SKM-1 (cell line): ENCODE measurements at regions not wholly inside any gene's neighbourhood (a gene's known extent, or its start where the extent isn't known, plus 50 kb on each side); places are given as distances from the start of the nearest gene placed in this dataset.

Experiments used
- DNase-seq: peaks from one replicate; lab custom pipeline; 2025; ENCODE audit not compliant: unreplicated experiment; lab: John Stamatoyannopoulos, UW

- DNase-seq = no peak
Observed at GRCh38 chr1:221286399-221286798, 407.2 kb downstream of the HLX start.

- no peak for DNase-seq
Observed at GRCh38 chr1:221289103-221289502, 409.9 kb downstream of the HLX start.

- DNase-seq = no peak
Observed at GRCh38 chr1:221290669-221291068, 411.4 kb downstream of the HLX start.

- no peak for DNase-seq
Observed at GRCh38 chr1:221291113-221291512, 411.9 kb downstream of the HLX start.

GRCh38 chr1:221292652-221293051 is 413.4 kb downstream of the HLX start:
- DNase-seq = no peak

GRCh38 chr1:221294242-221294641 is 415.0 kb downstream of the HLX start:
- no peak for DNase-seq

GRCh38 chr1:221302357-221302756 is 423.1 kb downstream of the HLX start:
- DNase-seq = no peak

- DNase-seq = no peak
Observed at GRCh38 chr1:221302810-221303209, 423.6 kb downstream of the HLX start.

GRCh38 chr1:221303623-221304022 is 424.4 kb downstream of the HLX start:
- DNase-seq = no peak

- no peak for DNase-seq
Observed at GRCh38 chr1:221306239-221306638, 427.0 kb downstream of the HLX start.

- DNase-seq = no peak
Observed at GRCh38 chr1:221308534-221309511, 429.6 kb downstream of the HLX start.

GRCh38 chr1:221309723-221310122 is 430.5 kb downstream of the HLX start:
- no peak for DNase-seq

GRCh38 chr1:221310180-221310579 is 430.9 kb downstream of the HLX start:
- no peak for DNase-seq

GRCh38 chr1:221315330-221315729 is 426.6 kb downstream of the DUSP10 start:
- DNase-seq = no peak

- DNase-seq = no peak
Observed at GRCh38 chr1:221316491-221317056, 425.3 kb downstream of the DUSP10 start.

GRCh38 chr1:221317537-221317936 is 424.4 kb downstream of the DUSP10 start:
- DNase-seq = no peak

- no peak for DNase-seq
Observed at GRCh38 chr1:221327954-221328353, 413.9 kb downstream of the DUSP10 start.

- DNase-seq = no peak
Observed at GRCh38 chr1:221328371-221328770, 413.5 kb downstream of the DUSP10 start.

- DNase-seq = no peak
Observed at GRCh38 chr1:221331273-221332183, 410.4 kb downstream of the DUSP10 start.

GRCh38 chr1:221334062-221334461 is 407.8 kb downstream of the DUSP10 start:
- DNase-seq = no peak
